H1 (cell line): ENCODE measurements at regions not wholly inside any gene's neighbourhood (a gene's known extent, or its start where the extent isn't known, plus 50 kb on each side); places are given as distances from the start of the nearest gene placed in this dataset.

ENCODE experiments used
- CTCF ChIA-PET: fragments of 300-600 bp; sonication (Branson Sonifier 250); formaldehyde crosslinking; loops from one replicate; lab custom pipeline; 2021; ENCODE audit not compliant: partially characterized antibody; lab: Charles Lee
- POLR2A ChIA-PET: fragments of 300-600 bp; sonication (Branson Sonifier 250); formaldehyde crosslinking; loops from one replicate; lab custom pipeline; 2021; ENCODE audit warnings: inconsistent platforms; ENCODE audit not compliant: partially characterized antibody; lab: Charles Lee
- DNase-seq, 2 experiments: peaks; one replicate each; pipeline versions ENCODE4 v3.0.0 to v3.0.0-alpha.2; 2010 to 2022; ENCODE audit warnings: low spot score in 2 of 2, low read depth in 1 of 2, mixed read lengths in 1 of 2
- FAIRE-seq: peaks from 2 replicates; lab custom pipeline; 2011; peaks lifted over from hg19 to GRCh38; lab: Jason Lieb, UNC
- H2AFZ ChIP-seq: 2 replicates; pipeline ENCODE4 v1.8.1; 2012; ENCODE audit warnings: low read length, inconsistent platforms
- H2AK5ac ChIP-seq: 2 replicates; pipeline ENCODE4 v1.6.1; 2013; ENCODE audit warnings: low read depth, low read length
- H2BK120ac ChIP-seq: replicated peaks from 2 replicates; pipeline ENCODE3; 2013; ENCODE audit warnings: low read depth, low read length, inconsistent platforms
- H2BK12ac ChIP-seq: 2 replicates; pipeline ENCODE4 v1.6.1; 2013; ENCODE audit warnings: low read depth, low read length
- H2BK15ac ChIP-seq: 2 replicates; pipeline ENCODE4 v1.6.1; 2013; ENCODE audit warnings: low read length
- H2BK20ac ChIP-seq: 2 replicates; pipeline ENCODE4 v1.6.1; 2013; ENCODE audit warnings: low read length
- H2BK5ac ChIP-seq: 2 replicates; pipeline ENCODE4 v1.6.1; 2013; ENCODE audit warnings: low read depth, low read length
- H3K14ac ChIP-seq: 2 replicates; pipeline ENCODE4 v1.6.1; 2013; ENCODE audit warnings: inconsistent platforms; ENCODE audit not compliant: insufficient read length
- H3K18ac ChIP-seq: 2 replicates; pipeline ENCODE4 v1.6.1; 2013; ENCODE audit warnings: low read length; ENCODE audit errors: extremely low read depth
- H3K23ac ChIP-seq: 2 replicates; pipeline ENCODE4 v1.6.1; 2013; ENCODE audit warnings: inconsistent platforms; ENCODE audit not compliant: insufficient read length
- H3K23me2 ChIP-seq: 2 replicates; pipeline ENCODE4 v1.6.1; 2013; ENCODE audit warnings: low read depth, low read length
- H3K27ac ChIP-seq: 2 replicates; pipeline ENCODE4 v1.6.1; 2011; ENCODE audit warnings: low read depth, low read length, inconsistent platforms
- H3K27me3 ChIP-seq, 4 experiments: replicated peaks in 1 of 4; 1 replicate in 1 of 4; 2 replicates in 3 of 4; pipeline versions ENCODE4 v1.6.1 to v1.8.1; 2011 to 2013; ENCODE audit warnings: low read length in 3 of 4, mild to moderate bottlenecking in 3 of 4, inconsistent platforms in 2 of 4, mixed read lengths in 2 of 4, moderate library complexity in 1 of 4; ENCODE audit not compliant: control insufficient read depth in 3 of 4, insufficient read depth in 3 of 4; ENCODE audit errors: extremely low read depth in 1 of 4
- H3K36me3 ChIP-seq, 4 experiments: 2 replicates each; pipeline versions ENCODE4 v1.6.1 to v1.8.1; 2011 to 2013; ENCODE audit warnings: mild to moderate bottlenecking in 4 of 4, low read length in 3 of 4, moderate library complexity in 2 of 4, control low read depth in 1 of 4, inconsistent platforms in 1 of 4; ENCODE audit not compliant: insufficient read depth in 4 of 4, control insufficient read depth in 2 of 4
- H3K4ac ChIP-seq: replicated peaks from 2 replicates; pipeline ENCODE3; 2013; ENCODE audit warnings: low read length, low read depth, mixed read lengths, inconsistent platforms; ENCODE audit not compliant: insufficient read length
- H3K4me1 ChIP-seq, 4 experiments: replicated peaks in 1 of 4; 1 replicate in 1 of 4; 2 replicates in 3 of 4; pipeline versions ENCODE4 v1.6.1 to v1.8.1; 2011 to 2013; ENCODE audit warnings: low read length in 3 of 4, inconsistent platforms in 2 of 4, mixed read lengths in 1 of 4; ENCODE audit not compliant: insufficient read depth in 4 of 4, control insufficient read depth in 3 of 4
- H3K4me2 ChIP-seq, 2 experiments: 2 replicates each; pipeline versions ENCODE4 v1.6.1 to v1.8.1; 2011 to 2013; ENCODE audit warnings: low read depth in 2 of 2, low read length in 2 of 2, control low read depth in 1 of 2, inconsistent platforms in 1 of 2, mild to moderate bottlenecking in 1 of 2; ENCODE audit not compliant: insufficient read depth in 1 of 2
- H3K4me3 ChIP-seq, 4 experiments: fragments of 200-600, 300-600 bp in 1 of 4; sonication (generic), shearing (Covaris generic), sonication (Bioruptor Twin) in 1 of 4; 2 replicates each; pipeline versions ENCODE4 v1.5.1 to v1.8.1; 2011 to 2016; ENCODE audit warnings: low read length in 4 of 4, low read depth in 3 of 4, control low read depth in 2 of 4, inconsistent platforms in 2 of 4, mild to moderate bottlenecking in 2 of 4, mixed read lengths in 1 of 4, moderate library complexity in 1 of 4; ENCODE audit not compliant: insufficient read depth in 2 of 4; ENCODE audit errors: extremely low read depth in 1 of 4
- H3K56ac ChIP-seq: replicated peaks from 2 replicates; pipeline ENCODE3; 2013; ENCODE audit warnings: low read depth, mild to moderate bottlenecking, mixed read lengths, low read length, inconsistent platforms; ENCODE audit not compliant: insufficient read length
- H3K79me1 ChIP-seq: 2 replicates; pipeline ENCODE4 v1.6.1; 2013; ENCODE audit warnings: low read depth, low read length, control low read depth
- H3K79me2 ChIP-seq, 2 experiments: 2 replicates each; pipeline versions ENCODE4 v1.6.1 to v1.8.1; 2012 to 2013; ENCODE audit warnings: low read length in 2 of 2, mild to moderate bottlenecking in 2 of 2, inconsistent platforms in 1 of 2; ENCODE audit not compliant: insufficient read depth in 2 of 2, control insufficient read depth in 1 of 2
- H3K9ac ChIP-seq, 4 experiments: replicated peaks in 1 of 4; 1 replicate in 1 of 4; 2 replicates in 3 of 4; pipeline versions ENCODE4 v1.6.1 to v1.8.1; 2011 to 2013; ENCODE audit warnings: low read depth in 3 of 4, low read length in 3 of 4, control low read depth in 2 of 4, mild to moderate bottlenecking in 2 of 4, moderate library complexity in 2 of 4, inconsistent platforms in 1 of 4; ENCODE audit errors: extremely low read depth in 1 of 4
- H3K9me3 ChIP-seq, 2 experiments: 2 replicates each; pipeline versions ENCODE4 v1.6.1 to v1.8.1; 2012 to 2013; ENCODE audit warnings: mild to moderate bottlenecking in 2 of 2, moderate library complexity in 2 of 2, control low read depth in 1 of 2, inconsistent platforms in 1 of 2, low read depth in 1 of 2, low read length in 1 of 2, mixed read lengths in 1 of 2; ENCODE audit not compliant: insufficient read depth in 2 of 2
- H4K20me1 ChIP-seq, 2 experiments: replicated peaks in 1 of 2; 2 replicates each; pipeline versions ENCODE3 to v1.8.1; 2011 to 2013; ENCODE audit warnings: inconsistent platforms in 2 of 2, low read length in 2 of 2, mild to moderate bottlenecking in 1 of 2; ENCODE audit not compliant: insufficient read depth in 2 of 2, control insufficient read depth in 1 of 2
- H4K5ac ChIP-seq: 2 replicates; pipeline ENCODE4 v1.6.1; 2013; ENCODE audit warnings: low read length, low read depth, mixed read lengths, inconsistent platforms; ENCODE audit not compliant: insufficient read length
- H4K8ac ChIP-seq: 2 replicates; pipeline ENCODE4 v1.8.0; 2013; ENCODE audit warnings: mild to moderate bottlenecking, moderate library complexity, low read length, inconsistent platforms; ENCODE audit not compliant: insufficient read depth; ENCODE audit errors: extremely low read depth
- H4K91ac ChIP-seq: replicated peaks from 2 replicates; pipeline ENCODE3; 2013; ENCODE audit warnings: low read length, mixed read lengths, inconsistent platforms; ENCODE audit not compliant: insufficient read length
- ASH2L ChIP-seq: fragments of 200-600, 300-600 bp; sonication (generic); IDR thresholded peaks from one replicate; pipeline ENCODE4 v1.7.1; 2017; ENCODE audit warnings: low read length
- POU5F1 ChIP-seq: IDR thresholded peaks from 2 replicates; pipeline ENCODE4 v1.6.1; 2011; ENCODE audit warnings: low read depth, mild to moderate bottlenecking, low read length, moderate library complexity
- USF2 ChIP-seq: IDR thresholded peaks from 2 replicates; pipeline ENCODE4 v1.6.1; 2011; ENCODE audit warnings: low read length, improper control_type of control experiment
- WGBS, 2 experiments: shearing (Covaris generic) in 1 of 2; methylation state at CpG; one replicate each; pipeline versions ENCODE4 v1.1.6 to v1.1.7; 2013 to 2015; ENCODE audit warnings: low lambda C conversion rate in 2 of 2, mixed read lengths in 2 of 2, inconsistent platforms in 1 of 2, low coverage in 1 of 2, missing lambda C conversion rate in 1 of 2; ENCODE audit not compliant: insufficient replicate concordance in 2 of 2, insufficient coverage in 1 of 2, insufficient read length in 1 of 2; ENCODE audit errors: extremely low coverage in 1 of 2, missing lambda C conversion rate in 1 of 2; 5-methylcytosine and 5-hydroxymethylcytosine counted together

DNA sequence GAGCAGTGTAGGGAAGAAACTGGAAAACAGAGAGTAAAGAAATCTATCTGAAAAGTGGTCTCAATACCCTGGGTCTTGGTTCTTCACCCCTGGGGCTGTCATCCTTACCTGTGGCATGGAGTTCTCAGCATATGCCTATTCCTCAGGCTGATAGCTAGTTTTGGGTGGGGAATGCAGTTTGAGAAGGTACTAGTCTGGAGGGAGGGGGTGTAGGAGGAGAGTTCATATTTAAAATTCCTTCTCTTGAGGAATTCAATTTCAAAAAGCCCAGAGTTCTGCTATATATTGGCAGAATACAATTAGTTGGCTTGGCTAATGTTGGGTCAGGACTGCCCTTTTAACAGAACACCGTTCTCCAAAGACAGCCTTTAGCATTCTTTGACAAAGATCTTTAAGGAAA, 82.9 kb upstream of the NPHP3 start:
- H4K91ac ChIP-seq: no peak overlapping the region
- ChIA-PET CTCF (interaction anchor here (1.2 kb wide), 1 partner anchor 572 kb away, joined by 3 read pairs; no protein-coding TSS in a partner anchor), POLR2A (no interaction called here)
- H2BK12ac ChIP-seq: no peak overlapping the region
- no peak overlapping the region for H3K56ac ChIP-seq
- H2AFZ ChIP-seq: no peak overlapping the region
- no peak overlapping the region for H3K4me2 ChIP-seq
- no peak overlapping the region for H2BK15ac ChIP-seq
- H3K14ac ChIP-seq: no peak overlapping the region
- no peak overlapping the region for H3K27ac ChIP-seq
- H3K4me1 ChIP-seq: no peaks in the 10 kb centered on the region
- H3K18ac ChIP-seq: no peak overlapping the region
- no peaks in the 10 kb centered on the region for H3K9me3 ChIP-seq
- H3K23ac ChIP-seq: no peak overlapping the region
- H4K8ac ChIP-seq: no peak overlapping the region
- no peaks in the 10 kb centered on the region for H3K23me2 ChIP-seq
- no peaks in the 10 kb centered on the region for H4K20me1 ChIP-seq
- no peak overlapping the region for H2AK5ac ChIP-seq
- H3K36me3 ChIP-seq: no peaks in the 10 kb centered on the region
- no peaks in the 10 kb centered on the region for H3K79me2 ChIP-seq
- H3K4ac ChIP-seq: no peak overlapping the region
- H2BK20ac ChIP-seq: no peak overlapping the region
- 95% methylated on average over 1 of the region's 1 CpG; no CpG with 5 or more reads in 1 of the 2 experiments for WGBS, 2 experiments
- no peak overlapping the region for H3K9ac ChIP-seq
- H3K27me3 ChIP-seq: no peaks in the 10 kb centered on the region
- H4K5ac ChIP-seq: no peak overlapping the region
- H2BK120ac ChIP-seq: no peak overlapping the region
- H3K79me1 ChIP-seq: no peaks in the 10 kb centered on the region
- no peak overlapping the region for H2BK5ac ChIP-seq
- no peak for DNase-seq
- no peak for FAIRE-seq
- H3K4me3 ChIP-seq: no peak overlapping the region
- TF ChIP-seq ASH2L (no peak), POU5F1 (no peak), USF2 (no peak)
